Osteocyte (in vitro differentiated cells): ENCODE measurements at regions not wholly inside any gene's neighbourhood (a gene's known extent, or its start where the extent isn't known, plus 50 kb on each side); places are given as distances from the start of the nearest gene placed in this dataset.

Experiments used
- DNase-seq: peaks from one replicate; pipeline ENCODE4 v3.0.0; 2021; ENCODE audit warnings: mixed read lengths; ENCODE audit not compliant: unreplicated experiment; ENCODE audit errors: extremely low spot score
- H3K27ac Mint-ChIP-seq: one replicate; pipeline ENCODE4 v1.8.0; 2021; ENCODE audit warnings: mild to moderate bottlenecking, mixed read lengths; ENCODE audit not compliant: unreplicated experiment
- H3K27me3 Mint-ChIP-seq: one replicate; pipeline ENCODE4 v1.8.0; 2021; ENCODE audit warnings: mixed read lengths; ENCODE audit not compliant: unreplicated experiment
- H3K36me3 Mint-ChIP-seq: one replicate; pipeline ENCODE4 v1.8.0; 2021; ENCODE audit warnings: mixed read lengths; ENCODE audit not compliant: unreplicated experiment
- H3K4me1 Mint-ChIP-seq: one replicate; pipeline ENCODE4 v1.8.0; 2021; ENCODE audit warnings: mixed read lengths; ENCODE audit not compliant: unreplicated experiment
- H3K4me3 Mint-ChIP-seq: one replicate; pipeline ENCODE4 v1.8.0; 2021; ENCODE audit warnings: mild to moderate bottlenecking, moderate library complexity, mixed read lengths; ENCODE audit not compliant: unreplicated experiment
- H3K9me3 Mint-ChIP-seq: one replicate; pipeline ENCODE4 v1.8.0; 2021; ENCODE audit warnings: mixed read lengths; ENCODE audit not compliant: unreplicated experiment
- TF ChIP-seq, protein P1 (sequence below): fragments of 200-600 bp; sonication (generic); IDR thresholded peaks from 2 replicates; pipeline ENCODE4 v1.5.0; 2021; ENCODE audit warnings: antibody characterized with exemption, mild to moderate bottlenecking, moderate library complexity

DNA sequence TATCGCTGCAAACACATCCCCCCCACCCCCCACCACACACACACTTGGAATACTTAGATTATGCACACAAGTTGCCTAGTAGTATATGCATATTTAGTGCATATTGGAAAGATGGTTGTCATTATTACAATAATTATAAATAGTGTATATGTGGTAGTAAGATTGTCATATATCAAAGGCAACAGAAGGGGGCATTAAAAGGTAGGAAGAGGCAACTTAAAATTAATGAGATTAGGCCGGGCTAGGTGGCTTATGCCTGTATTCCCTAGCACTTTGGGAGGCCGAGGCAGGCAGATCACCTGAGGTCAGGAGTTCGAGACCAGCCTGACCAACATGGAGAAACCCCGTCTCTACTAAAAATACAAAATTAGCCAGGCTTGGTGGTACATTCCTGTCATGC, 52.1 kb downstream of the GSC start:
- Mint-ChIP-seq H3K9me3 (no peaks in the 10 kb centered on the region), H3K4me3 (no peak overlapping the region), H3K27ac (no peak overlapping the region), H3K4me1 (no peaks in the 10 kb centered on the region), H3K36me3 (no peaks in the 10 kb centered on the region), H3K27me3 (peaks cover 17% of the 10 kb centered on the region)
- DNase-seq = no peak
- TF ChIP-seq, protein P1, sequence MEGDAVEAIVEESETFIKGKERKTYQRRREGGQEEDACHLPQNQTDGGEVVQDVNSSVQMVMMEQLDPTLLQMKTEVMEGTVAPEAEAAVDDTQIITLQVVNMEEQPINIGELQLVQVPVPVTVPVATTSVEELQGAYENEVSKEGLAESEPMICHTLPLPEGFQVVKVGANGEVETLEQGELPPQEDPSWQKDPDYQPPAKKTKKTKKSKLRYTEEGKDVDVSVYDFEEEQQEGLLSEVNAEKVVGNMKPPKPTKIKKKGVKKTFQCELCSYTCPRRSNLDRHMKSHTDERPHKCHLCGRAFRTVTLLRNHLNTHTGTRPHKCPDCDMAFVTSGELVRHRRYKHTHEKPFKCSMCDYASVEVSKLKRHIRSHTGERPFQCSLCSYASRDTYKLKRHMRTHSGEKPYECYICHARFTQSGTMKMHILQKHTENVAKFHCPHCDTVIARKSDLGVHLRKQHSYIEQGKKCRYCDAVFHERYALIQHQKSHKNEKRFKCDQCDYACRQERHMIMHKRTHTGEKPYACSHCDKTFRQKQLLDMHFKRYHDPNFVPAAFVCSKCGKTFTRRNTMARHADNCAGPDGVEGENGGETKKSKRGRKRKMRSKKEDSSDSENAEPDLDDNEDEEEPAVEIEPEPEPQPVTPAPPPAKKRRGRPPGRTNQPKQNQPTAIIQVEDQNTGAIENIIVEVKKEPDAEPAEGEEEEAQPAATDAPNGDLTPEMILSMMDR = no peak

DNA sequence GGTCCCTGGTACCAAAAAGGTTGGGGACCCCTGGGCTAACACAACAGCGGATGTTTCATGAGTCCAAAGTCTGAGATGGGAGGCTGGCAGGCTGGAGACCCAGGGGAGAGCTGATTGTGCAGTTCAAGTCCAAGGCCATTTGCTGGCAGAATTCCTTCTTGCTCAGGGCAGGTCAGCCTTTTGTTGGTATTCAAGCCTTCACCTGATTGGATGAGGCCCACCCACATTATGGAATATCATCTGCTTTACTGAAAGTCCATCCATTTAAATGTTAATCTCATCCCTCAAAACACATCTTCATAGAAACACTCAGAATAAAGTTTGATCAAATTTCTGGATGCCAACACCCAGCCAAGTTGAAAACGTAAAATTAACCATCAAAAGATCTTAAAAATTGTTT, 52.9 kb downstream of the GSC start:
- Mint-ChIP-seq H3K36me3 (no peaks in the 10 kb centered on the region), H3K27ac (no peak overlapping the region), H3K9me3 (no peaks in the 10 kb centered on the region), H3K4me3 (no peak overlapping the region), H3K27me3 (peaks cover 23% of the 10 kb centered on the region), H3K4me1 (no peaks in the 10 kb centered on the region)
- TF ChIP-seq, protein P1 = no peak
- no peak for DNase-seq

DNA sequence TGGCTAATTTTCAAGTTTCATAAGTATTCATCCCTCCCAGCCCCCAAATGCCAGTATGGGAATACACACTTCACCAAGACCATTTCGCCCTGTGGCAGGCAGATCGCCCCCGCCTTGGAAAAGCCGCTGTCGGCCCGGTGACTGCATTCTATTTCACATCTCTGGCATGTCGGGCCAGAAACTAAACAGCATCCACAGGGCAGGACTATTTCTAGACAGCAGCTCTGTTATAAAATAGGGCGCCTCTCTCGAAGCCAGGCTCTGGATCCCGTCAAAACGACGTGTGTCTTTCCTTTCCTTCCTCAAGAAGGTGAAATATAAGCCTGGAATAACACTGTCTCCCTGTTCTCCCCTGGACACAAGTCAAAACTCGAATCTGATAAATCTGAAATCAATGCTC, 56.8 kb downstream of the GSC start:
- Mint-ChIP-seq H3K27ac (no peak overlapping the region), H3K27me3 (peaks cover 33% of the 10 kb centered on the region), H3K36me3 (no peaks in the 10 kb centered on the region), H3K4me3 (no peak overlapping the region), H3K9me3 (no peaks in the 10 kb centered on the region), H3K4me1 (no peaks in the 10 kb centered on the region)
- TF ChIP-seq, protein P1 = no peak
- DNase-seq = no peak

DNA sequence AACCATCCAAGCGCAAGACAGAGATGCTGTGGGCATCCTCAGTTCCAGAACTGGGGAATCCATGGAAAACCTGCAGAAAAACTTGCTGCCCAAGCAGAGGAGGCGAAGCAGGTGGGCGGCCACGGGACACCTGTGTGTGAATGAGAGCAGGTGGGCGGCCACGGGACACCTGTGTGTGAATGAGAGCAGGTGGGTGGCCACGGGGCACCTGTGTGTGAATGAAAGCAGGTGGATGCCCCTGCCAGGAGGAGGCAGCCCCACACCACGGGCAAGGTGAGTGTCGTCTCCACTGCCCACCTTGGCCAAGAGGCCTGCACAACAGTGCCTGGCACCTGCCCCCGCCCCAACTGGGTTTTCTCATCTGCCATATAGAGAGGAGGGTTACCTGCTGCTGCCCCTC, 59.2 kb downstream of the GSC start:
- Mint-ChIP-seq H3K27ac (no peak overlapping the region), H3K27me3 (peaks cover 51% of the 10 kb centered on the region), H3K9me3 (no peaks in the 10 kb centered on the region), H3K4me1 (no peaks in the 10 kb centered on the region), H3K36me3 (no peaks in the 10 kb centered on the region), H3K4me3 (no peak overlapping the region)
- TF ChIP-seq, protein P1 = no peak
- no peak for DNase-seq

DNA sequence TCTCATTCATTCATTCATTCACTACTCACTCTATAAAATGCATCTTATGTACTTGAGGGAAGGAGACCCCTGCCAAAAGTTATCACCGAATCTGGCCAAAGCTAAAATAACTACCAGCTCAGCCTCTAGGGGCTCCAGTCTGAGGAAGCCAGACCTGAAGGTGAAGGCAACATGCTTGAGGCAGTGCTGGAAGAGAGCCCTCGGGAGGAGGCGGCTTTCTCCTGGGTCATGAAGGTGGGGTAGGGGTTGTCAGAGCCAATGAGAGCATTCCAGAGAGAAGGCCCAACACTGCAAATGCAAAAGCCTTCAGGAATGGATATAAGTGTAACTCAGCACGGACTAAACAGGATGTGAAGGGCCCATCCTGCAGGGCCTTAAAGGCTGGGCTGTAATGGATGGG, 62.4 kb downstream of the GSC start:
- no peaks in the 10 kb centered on the region for H3K9me3 Mint-ChIP-seq
- H3K36me3 Mint-ChIP-seq = no peaks in the 10 kb centered on the region
- DNase-seq = no peak
- H3K27me3 Mint-ChIP-seq = peaks cover 40% of the 10 kb centered on the region
- H3K4me1 Mint-ChIP-seq = no peaks in the 10 kb centered on the region
- H3K27ac Mint-ChIP-seq = no peak overlapping the region
- H3K4me3 Mint-ChIP-seq = no peak overlapping the region
- TF ChIP-seq, protein P1 = peak; percentile 22
